Dendritic cell treated with granulocyte-macrophage colony-stimulating factor and Interleukin-4, amounts not matched to agents 40 ng/mL and 50 ng/mL, for 4 days (primary cell): ENCODE measurements at regions not wholly inside any gene's neighbourhood (a gene's known extent, or its start where the extent isn't known, plus 50 kb on each side); places are given as distances from the start of the nearest gene placed in this dataset.
A peak's percentile ranks its signal among the peaks of the same experiment; 100 is the strongest.
"Not testable (repeated sequence)": the region's sequence is repeated elsewhere in the genome, so short reads cannot be mapped to it uniquely, and the experiment has no call there.

ENCODE experiments used
- H3K27ac Mint-ChIP-seq: one replicate; pipeline ENCODE4 v1.8.0; 2022; ENCODE audit warnings: mild to moderate bottlenecking, mixed read lengths
- H3K27me3 Mint-ChIP-seq: one replicate; pipeline ENCODE4 v1.8.0; 2022; ENCODE audit warnings: mild to moderate bottlenecking, mixed read lengths
- H3K36me3 Mint-ChIP-seq: one replicate; pipeline ENCODE4 v1.8.0; 2022; ENCODE audit warnings: low read depth, mixed read lengths
- H3K4me1 Mint-ChIP-seq: one replicate; pipeline ENCODE4 v1.8.0; 2022; ENCODE audit warnings: low read depth, mixed read lengths
- H3K4me3 Mint-ChIP-seq: one replicate; pipeline ENCODE4 v1.8.0; 2022; ENCODE audit warnings: mild to moderate bottlenecking, moderate library complexity, mixed read lengths
- H3K9me3 Mint-ChIP-seq: one replicate; pipeline ENCODE4 v1.8.0; 2022; ENCODE audit warnings: mixed read lengths
- intact Hi-C: fragments of 100-400 bp; cut with micrococcal nuclease; formaldehyde crosslinking; loops from one replicate; pipeline ENCODE4 v1.15.0; 2022

GRCh38 chr16:88248761-88249160 is 134.0 kb upstream of the ZNF469 start:
- H3K36me3 Mint-ChIP-seq, H3K4me3 Mint-ChIP-seq, intact Hi-C loops, H3K9me3 Mint-ChIP-seq, H3K27ac Mint-ChIP-seq: not testable (repeated sequence)
- peaks cover 35% of the 10 kb centered on the region for H3K27me3 Mint-ChIP-seq
- peaks cover 12% of the 10 kb centered on the region for H3K4me1 Mint-ChIP-seq

- H3K27me3 Mint-ChIP-seq: peaks cover 36% of the 10 kb centered on the region
- H3K4me3 Mint-ChIP-seq, H3K9me3 Mint-ChIP-seq, H3K4me1 Mint-ChIP-seq, H3K27ac Mint-ChIP-seq, intact Hi-C loops, H3K36me3 Mint-ChIP-seq: not testable (repeated sequence)
Measured at GRCh38 chr16:88250381-88250780, 132.4 kb upstream of the ZNF469 start.

GRCh38 chr16:88252057-88252794 is 130.5 kb upstream of the ZNF469 start:
- intact Hi-C loops, H3K4me3 Mint-ChIP-seq, H3K4me1 Mint-ChIP-seq: not testable (repeated sequence)

GRCh38 chr16:88258141-88258540 is 124.6 kb upstream of the ZNF469 start:
- peaks cover 19% of the 10 kb centered on the region for H3K9me3 Mint-ChIP-seq
- not testable (repeated sequence) for H3K36me3 Mint-ChIP-seq, H3K4me3 Mint-ChIP-seq

More at GRCh38 chr16:88252057-88252794, 130.5 kb upstream of the ZNF469 start:
- peaks cover 19% of the 10 kb centered on the region for H3K9me3 Mint-ChIP-seq
- H3K36me3 Mint-ChIP-seq, H3K27ac Mint-ChIP-seq: not testable (repeated sequence)
- H3K27me3 Mint-ChIP-seq: peaks cover 46% of the 10 kb centered on the region

GRCh38 chr16:88258764-88259525 is 123.8 kb upstream of the ZNF469 start:
- intact Hi-C loops, H3K4me3 Mint-ChIP-seq, H3K36me3 Mint-ChIP-seq, H3K27ac Mint-ChIP-seq: not testable (repeated sequence)
- peaks cover 14% of the 10 kb centered on the region for H3K4me1 Mint-ChIP-seq
- peaks cover 19% of the 10 kb centered on the region for H3K9me3 Mint-ChIP-seq
- peaks cover 74% of the 10 kb centered on the region for H3K27me3 Mint-ChIP-seq

More at GRCh38 chr16:88258141-88258540, 124.6 kb upstream of the ZNF469 start:
- intact Hi-C loops, H3K4me1 Mint-ChIP-seq, H3K27ac Mint-ChIP-seq: not testable (repeated sequence)
- peaks cover 71% of the 10 kb centered on the region for H3K27me3 Mint-ChIP-seq

GRCh38 chr16:88259538-88259937 is 123.2 kb upstream of the ZNF469 start:
- Mint-ChIP-seq H3K9me3 (peaks cover 19% of the 10 kb centered on the region), H3K4me1 (peaks cover 20% of the 10 kb centered on the region), H3K27me3 (peaks cover 79% of the 10 kb centered on the region)
- H3K27ac Mint-ChIP-seq, H3K36me3 Mint-ChIP-seq, H3K4me3 Mint-ChIP-seq, intact Hi-C loops: not testable (repeated sequence)

- H3K27ac Mint-ChIP-seq, H3K36me3 Mint-ChIP-seq, intact Hi-C loops, H3K4me3 Mint-ChIP-seq: not testable (repeated sequence)
- Mint-ChIP-seq H3K9me3 (peaks cover 17% of the 10 kb centered on the region), H3K27me3 (peaks cover 80% of the 10 kb centered on the region), H3K4me1 (peaks cover 26% of the 10 kb centered on the region)
Measured at GRCh38 chr16:88260146-88260545, 122.6 kb upstream of the ZNF469 start.

- Mint-ChIP-seq H3K27me3 (peaks cover 75% of the 10 kb centered on the region), H3K4me1 (peaks cover 32% of the 10 kb centered on the region)
- intact Hi-C loops, H3K36me3 Mint-ChIP-seq, H3K4me3 Mint-ChIP-seq, H3K27ac Mint-ChIP-seq, H3K9me3 Mint-ChIP-seq: not testable (repeated sequence)
Measured at GRCh38 chr16:88260881-88261665, 121.7 kb upstream of the ZNF469 start.

GRCh38 chr16:88261814-88262605 is 120.7 kb upstream of the ZNF469 start:
- H3K27ac Mint-ChIP-seq, H3K36me3 Mint-ChIP-seq, intact Hi-C loops, H3K9me3 Mint-ChIP-seq, H3K4me3 Mint-ChIP-seq: not testable (repeated sequence)
- H3K4me1 Mint-ChIP-seq: peaks cover 35% of the 10 kb centered on the region
- peaks cover 79% of the 10 kb centered on the region for H3K27me3 Mint-ChIP-seq

- intact Hi-C loops, H3K9me3 Mint-ChIP-seq, H3K36me3 Mint-ChIP-seq, H3K4me3 Mint-ChIP-seq: not testable (repeated sequence)
- Mint-ChIP-seq H3K4me1 (peaks cover 35% of the 10 kb centered on the region), H3K27me3 (peaks cover 73% of the 10 kb centered on the region), H3K27ac (peak overlapping the region; percentile 43)
Measured at GRCh38 chr16:88262858-88263563, 119.7 kb upstream of the ZNF469 start.

GRCh38 chr16:88263681-88264287 is 119.0 kb upstream of the ZNF469 start:
- intact Hi-C loops, H3K36me3 Mint-ChIP-seq: not testable (repeated sequence)

GRCh38 chr16:88264641-88265285 is 118.0 kb upstream of the ZNF469 start:
- Mint-ChIP-seq H3K36me3 (no peaks in the 10 kb centered on the region), H3K9me3 (no peaks in the 10 kb centered on the region), H3K27me3 (peaks cover 66% of the 10 kb centered on the region), H3K27ac (peak overlapping the region; percentile 66), H3K4me3 (peak overlapping the region; percentile 24), H3K4me1 (peaks cover 35% of the 10 kb centered on the region)
- intact Hi-C loops: no loop called here

More at GRCh38 chr16:88263681-88264287, 119.0 kb upstream of the ZNF469 start:
- H3K9me3 Mint-ChIP-seq, H3K4me3 Mint-ChIP-seq: not testable (repeated sequence)
- peak overlapping the region; percentile 66 for H3K27ac Mint-ChIP-seq
- peaks cover 74% of the 10 kb centered on the region for H3K27me3 Mint-ChIP-seq
- H3K4me1 Mint-ChIP-seq: peaks cover 35% of the 10 kb centered on the region
